NCI-H2171 (cell line): ENCODE measurements at regions not wholly inside any gene's neighbourhood (a gene's known extent, or its start where the extent isn't known, plus 50 kb on each side); places are given as distances from the start of the nearest gene placed in this dataset.
"Not testable (repeated sequence)": the region's sequence is repeated elsewhere in the genome, so short reads cannot be mapped to it uniquely, and the experiment has no call there.

ENCODE experiments used
- DNase-seq: peaks from one replicate; lab custom pipeline; 2025; lab: John Stamatoyannopoulos, UW

GRCh38 chr2:194382221-194382620 is 1274.8 kb upstream of the SLC39A10 start:
- DNase-seq = no peak

GRCh38 chr2:194380011-194380410 is 1277.0 kb upstream of the SLC39A10 start:
- no peak for DNase-seq

- DNase-seq = peak; percentile 78
Measured at GRCh38 chr2:194367390-194367789, 1289.6 kb upstream of the SLC39A10 start.

GRCh38 chr2:194363878-194364277 is 1293.1 kb upstream of the SLC39A10 start:
- DNase-seq = no peak

GRCh38 chr2:194363295-194363694 is 1293.7 kb upstream of the SLC39A10 start:
- peak; percentile 80 for DNase-seq

GRCh38 chr2:194352505-194352904 is 1304.5 kb upstream of the SLC39A10 start:
- DNase-seq = no peak

GRCh38 chr2:194346193-194346592 is 1310.8 kb upstream of the SLC39A10 start:
- peak; percentile 24 for DNase-seq

GRCh38 chr2:194345347-194345746 is 1311.7 kb upstream of the SLC39A10 start:
- no peak for DNase-seq

- DNase-seq = peak; percentile 54
Measured at GRCh38 chr2:194343167-194343566, 1313.9 kb upstream of the SLC39A10 start.

- DNase-seq = peak; percentile 96
Measured at GRCh38 chr2:194332799-194333490, 1324.1 kb upstream of the SLC39A10 start.

GRCh38 chr2:194328456-194328855 is 1328.6 kb upstream of the SLC39A10 start:
- no peak for DNase-seq

GRCh38 chr2:194327196-194327888 is 1329.7 kb upstream of the SLC39A10 start:
- no peak for DNase-seq

- no peak for DNase-seq
Measured at GRCh38 chr2:194323740-194324139, 1333.3 kb upstream of the SLC39A10 start.

GRCh38 chr2:194320520-194320919 is 1336.5 kb upstream of the SLC39A10 start:
- DNase-seq = no peak

- DNase-seq = no peak
Measured at GRCh38 chr2:194319222-194319992, 1337.6 kb upstream of the SLC39A10 start.

- DNase-seq = no peak
Measured at GRCh38 chr2:194314042-194314441, 1343.0 kb upstream of the SLC39A10 start.

GRCh38 chr2:194304191-194304590 is 1352.8 kb upstream of the SLC39A10 start:
- DNase-seq = peak; percentile 44

GRCh38 chr2:194301946-194302345 is 1355.1 kb upstream of the SLC39A10 start:
- peak; percentile 91 for DNase-seq

- DNase-seq = no peak
Measured at GRCh38 chr2:194294156-194294555, 1362.9 kb upstream of the SLC39A10 start.

GRCh38 chr2:194291104-194291503 is 1365.9 kb upstream of the SLC39A10 start:
- DNase-seq = no peak

GRCh38 chr2:194289712-194290346 is 1367.2 kb upstream of the SLC39A10 start:
- no peak for DNase-seq

- not testable (repeated sequence) for DNase-seq
Measured at GRCh38 chr2:194276667-194277066, 1380.4 kb upstream of the SLC39A10 start.
